Upper lobe of left lung (tissue), 6 donors: ENCODE measurements at regions not wholly inside any gene's neighbourhood (a gene's known extent, or its start where the extent isn't known, plus 50 kb on each side); places are given as distances from the start of the nearest gene placed in this dataset.

Source experiments
- ATAC-seq, 2 donors: fragments of 200-7000 bp; cut with Tn5 transposase; one replicate each; pipeline ENCODE4 v1.9.1; 2022; ENCODE audit warnings: mild to moderate bottlenecking in 2 of 2, moderate library complexity in 2 of 2; ENCODE audit not compliant: low FRiP score in 2 of 2
- DNase-seq, 2 donors: peaks; one replicate each; pipeline ENCODE4 v3.0.0-alpha.2; 2019 to 2020
- H3K27ac ChIP-seq, 4 donors: fragments of 200-600 bp; sonication (generic); one replicate each; pipeline ENCODE4 v1.5.1; 2016 to 2019
- H3K27me3 ChIP-seq, 4 donors: fragments of 200-600 bp; sonication (generic); one replicate each; pipeline ENCODE4 v1.5.1; 2017 to 2019
- H3K36me3 ChIP-seq, 4 donors: fragments of 200-600 bp; sonication (generic); one replicate each; pipeline ENCODE4 v1.5.1; 2016 to 2019
- H3K4me1 ChIP-seq, 4 donors: fragments of 200-600 bp; sonication (generic); one replicate each; pipeline ENCODE4 v1.5.1; 2018 to 2019
- H3K4me3 ChIP-seq, 4 donors: fragments of 200-600 bp; sonication (generic); one replicate each; pipeline ENCODE4 v1.5.1; 2017 to 2019; ENCODE audit warnings: mild to moderate bottlenecking in 2 of 4, moderate library complexity in 1 of 4
- H3K9me3 ChIP-seq, 4 donors: fragments of 200-600 bp; sonication (generic); one replicate each; pipeline ENCODE4 v1.5.1; 2018 to 2019
- EP300 ChIP-seq, 4 donors: sonication (generic); formaldehyde crosslinking; IDR thresholded peaks; one replicate each; pipeline ENCODE4 v1.5.1; 2017; ENCODE audit warnings: antibody characterized with exemption in 4 of 4, control low read depth in 2 of 4
- POLR2A ChIP-seq, 4 donors: fragments of 450-650 bp; IDR thresholded peaks; one replicate each; pipeline ENCODE4 v1.5.1; 2016 to 2017; ENCODE audit warnings: antibody characterized with exemption in 4 of 4, mild to moderate bottlenecking in 2 of 4
- POLR2AphosphoS5 ChIP-seq, 2 donors: sonication (generic); formaldehyde crosslinking; IDR thresholded peaks; one replicate each; pipeline ENCODE4 v1.5.1; 2017; ENCODE audit warnings: antibody characterized with exemption in 2 of 2
- WGBS, 2 donors: methylation state at CpG; one replicate each; pipeline ENCODE4 v1.1.5; 2017 to 2018; 5-methylcytosine and 5-hydroxymethylcytosine counted together
- TF ChIP-seq, protein P1 (sequence below), 6 experiments: fragments of 450-650 bp in 4 of 6; fragments of 200-600 bp in 2 of 6; sonication (generic) in 2 of 6; IDR thresholded peaks; one replicate each; pipeline ENCODE4 v1.5.1; 2016 to 2019; ENCODE audit warnings: antibody characterized with exemption in 6 of 6
- donor health status: DM: no; HTN: no; CAD: no; lungs with moderate emphysema.
- donor health status: DM: no; HTN: yes; CAD: no; lungs with severe emphysema.

DNA sequence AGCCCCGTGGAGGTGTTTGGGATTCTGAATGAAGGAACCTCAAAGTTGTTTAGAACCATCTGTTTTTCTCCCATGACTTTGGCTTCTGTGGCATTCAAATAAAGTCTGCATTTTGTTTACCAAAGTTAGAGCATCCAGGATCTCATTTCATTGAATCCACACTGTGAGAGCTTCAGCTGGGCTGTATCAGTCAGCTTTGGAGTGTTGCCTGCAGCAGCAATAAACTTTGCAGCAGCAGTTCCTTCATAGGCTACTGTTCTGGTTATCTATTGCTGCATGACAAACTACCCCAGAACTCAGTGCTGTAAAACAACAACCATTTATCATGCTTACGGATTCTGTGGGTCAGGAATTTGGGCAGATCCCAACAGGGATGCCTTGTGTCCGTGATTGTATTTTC is 1575.2 kb upstream of the LRRTM3 start:
- ATAC-seq, result no peak
- no peaks in the 10 kb centered on the region for H3K4me1 ChIP-seq
- H3K27ac ChIP-seq, result no peak overlapping the region
- WGBS, 2 donors, result 49 to 68% methylated on average over 2 to 3 of the region's 3 CpGs
- TF ChIP-seq POLR2AphosphoS5 (IDR thresholded peaks at IDR 0.05) (no peak), POLR2A (IDR thresholded peaks at IDR 0.05) (no peak), EP300 (IDR thresholded peaks at IDR 0.05) (no peak)
- TF ChIP-seq, protein P1, sequence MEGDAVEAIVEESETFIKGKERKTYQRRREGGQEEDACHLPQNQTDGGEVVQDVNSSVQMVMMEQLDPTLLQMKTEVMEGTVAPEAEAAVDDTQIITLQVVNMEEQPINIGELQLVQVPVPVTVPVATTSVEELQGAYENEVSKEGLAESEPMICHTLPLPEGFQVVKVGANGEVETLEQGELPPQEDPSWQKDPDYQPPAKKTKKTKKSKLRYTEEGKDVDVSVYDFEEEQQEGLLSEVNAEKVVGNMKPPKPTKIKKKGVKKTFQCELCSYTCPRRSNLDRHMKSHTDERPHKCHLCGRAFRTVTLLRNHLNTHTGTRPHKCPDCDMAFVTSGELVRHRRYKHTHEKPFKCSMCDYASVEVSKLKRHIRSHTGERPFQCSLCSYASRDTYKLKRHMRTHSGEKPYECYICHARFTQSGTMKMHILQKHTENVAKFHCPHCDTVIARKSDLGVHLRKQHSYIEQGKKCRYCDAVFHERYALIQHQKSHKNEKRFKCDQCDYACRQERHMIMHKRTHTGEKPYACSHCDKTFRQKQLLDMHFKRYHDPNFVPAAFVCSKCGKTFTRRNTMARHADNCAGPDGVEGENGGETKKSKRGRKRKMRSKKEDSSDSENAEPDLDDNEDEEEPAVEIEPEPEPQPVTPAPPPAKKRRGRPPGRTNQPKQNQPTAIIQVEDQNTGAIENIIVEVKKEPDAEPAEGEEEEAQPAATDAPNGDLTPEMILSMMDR (IDR thresholded peaks at IDR 0.05), result no peak
- no peaks in the 10 kb centered on the region for H3K9me3 ChIP-seq
- H3K36me3 ChIP-seq, result no peaks in the 10 kb centered on the region
- no peaks in the 10 kb centered on the region for H3K27me3 ChIP-seq
- DNase-seq, result no peak
- H3K4me3 ChIP-seq, result no peak overlapping the region

DNA sequence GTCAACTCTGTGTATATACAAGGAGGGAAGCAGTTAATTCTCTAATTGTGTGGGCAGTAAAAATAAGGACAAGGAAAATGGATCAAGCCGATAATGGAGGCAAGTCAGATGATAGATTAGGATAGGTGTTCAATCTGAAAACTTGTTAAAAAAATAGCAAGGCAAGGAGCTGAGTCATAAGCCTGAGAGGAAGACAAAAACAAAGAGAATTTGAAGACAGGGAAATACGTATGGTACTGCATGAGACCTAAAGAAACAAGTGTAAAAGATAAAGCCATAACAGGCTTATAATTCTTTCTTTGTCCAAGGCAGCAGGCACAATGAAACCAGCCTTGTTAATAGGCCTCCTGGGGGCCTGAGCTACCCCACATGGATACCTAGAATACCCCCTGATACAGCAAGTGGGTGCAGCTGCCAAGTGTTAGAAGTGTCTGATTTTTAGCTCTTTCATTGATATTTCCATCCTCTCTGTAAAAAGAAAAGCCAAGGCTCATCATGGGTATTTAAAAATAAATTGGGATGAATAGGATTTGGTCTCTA is 1570.6 kb upstream of the LRRTM3 start:
- H3K27me3 ChIP-seq, result no peaks in the 10 kb centered on the region
- no peaks in the 10 kb centered on the region for H3K36me3 ChIP-seq
- TF ChIP-seq POLR2A (IDR thresholded peaks at IDR 0.05), result no peak
- TF ChIP-seq POLR2AphosphoS5 (IDR thresholded peaks at IDR 0.05), result no peak
- no peak for TF ChIP-seq EP300 (IDR thresholded peaks at IDR 0.05)
- TF ChIP-seq, protein P1 (IDR thresholded peaks at IDR 0.05), result no peak
- no peak for DNase-seq
- no peaks in the 10 kb centered on the region for H3K4me1 ChIP-seq
- H3K9me3 ChIP-seq, result no peaks in the 10 kb centered on the region
- 72 to 75% methylated on average over 2 of the region's 2 CpGs for WGBS, 2 donors
- no peak overlapping the region for H3K27ac ChIP-seq
- no peak for ATAC-seq
- H3K4me3 ChIP-seq, result no peak overlapping the region

DNA sequence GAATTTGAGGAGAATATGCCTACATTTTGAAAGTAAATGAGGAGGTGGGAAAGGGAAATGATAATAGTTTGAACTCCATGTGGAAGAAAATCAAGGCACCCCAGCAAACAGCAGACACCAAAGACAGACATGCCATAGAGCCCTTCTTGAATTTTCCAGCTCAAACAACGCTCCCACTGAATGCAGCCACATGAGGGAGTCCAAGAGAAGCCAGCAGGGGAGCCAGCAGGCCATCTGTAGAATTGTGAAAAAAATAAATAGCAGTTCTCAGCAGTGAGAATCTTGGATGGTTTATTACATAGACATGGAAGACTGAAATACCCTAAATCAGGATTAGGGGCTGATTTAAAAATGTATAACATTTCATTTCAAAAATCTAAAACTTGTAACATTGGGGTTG is 1567.3 kb upstream of the LRRTM3 start:
- no peak for DNase-seq

DNA sequence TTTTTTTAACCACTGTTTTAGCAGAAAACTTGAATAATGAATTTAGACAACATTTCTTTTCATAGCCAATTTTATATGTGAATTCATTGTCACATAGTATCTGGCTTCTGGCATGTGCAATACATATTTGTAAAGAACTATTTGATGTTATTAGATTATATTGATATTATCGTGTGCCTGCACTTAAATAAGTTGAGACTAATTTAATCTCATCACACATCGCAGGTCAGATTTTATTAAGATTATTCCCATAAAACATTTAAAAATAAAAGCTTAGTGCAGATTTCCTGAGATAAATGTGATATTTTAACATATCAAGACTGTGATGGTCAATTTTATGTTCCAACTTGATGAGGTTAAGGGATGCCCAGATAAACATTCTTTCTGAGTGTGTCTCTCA is 1565.3 kb upstream of the LRRTM3 start:
- no peak for ATAC-seq
- TF ChIP-seq EP300 (IDR thresholded peaks at IDR 0.05) (no peak), POLR2A (IDR thresholded peaks at IDR 0.05) (no peak), POLR2AphosphoS5 (IDR thresholded peaks at IDR 0.05) (no peak)
- TF ChIP-seq, protein P1 (IDR thresholded peaks at IDR 0.05), result no peak

More for the DNA sequence above, 1567.3 kb upstream of the LRRTM3 start:
- H3K27ac ChIP-seq, result no peak overlapping the region
- H3K4me3 ChIP-seq, result no peak overlapping the region
- H3K4me1 ChIP-seq, result no peaks in the 10 kb centered on the region
- no peaks in the 10 kb centered on the region for H3K27me3 ChIP-seq
- H3K9me3 ChIP-seq, result no peaks in the 10 kb centered on the region
- no peaks in the 10 kb centered on the region for H3K36me3 ChIP-seq
- TF ChIP-seq, protein P1 (IDR thresholded peaks at IDR 0.05), result no peak
- ATAC-seq, result no peak
- 44 to 50% methylated on average over 1 of the region's 1 CpG for WGBS, 2 donors

DNA sequence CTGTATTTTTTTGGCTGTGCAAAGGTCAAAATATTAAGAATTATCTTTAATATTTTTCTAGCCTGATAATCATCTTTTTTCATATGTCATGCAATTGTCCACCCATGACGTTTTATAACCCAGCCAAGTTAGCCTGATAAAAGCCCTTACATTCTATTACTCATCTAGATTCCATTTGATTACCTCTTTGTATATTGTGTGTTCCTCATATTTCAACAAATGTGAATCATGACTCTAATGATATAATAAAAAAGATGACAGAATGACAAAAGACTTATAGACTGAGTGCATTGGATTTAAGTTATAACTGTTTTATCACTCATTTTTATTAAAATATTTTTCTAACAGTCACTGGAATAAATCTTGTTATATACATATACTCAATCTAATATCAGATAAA is 1560.0 kb upstream of the LRRTM3 start:
- no peak for DNase-seq
- no peak for ATAC-seq
- TF ChIP-seq EP300 (IDR thresholded peaks at IDR 0.05), result no peak
- no peak for TF ChIP-seq POLR2A (IDR thresholded peaks at IDR 0.05)
- TF ChIP-seq, protein P1 (IDR thresholded peaks at IDR 0.05), result no peak
- no peak for TF ChIP-seq POLR2AphosphoS5 (IDR thresholded peaks at IDR 0.05)
- Histone ChIP-seq H3K9me3 (no peaks in the 10 kb centered on the region), H3K4me1 (no peaks in the 10 kb centered on the region), H3K27ac (no peak overlapping the region), H3K27me3 (no peaks in the 10 kb centered on the region), H3K4me3 (no peak overlapping the region), H3K36me3 (no peaks in the 10 kb centered on the region)
- 55 to 64% methylated on average over 1 of the region's 1 CpG for WGBS, 2 donors

More for the DNA sequence above, 1565.3 kb upstream of the LRRTM3 start:
- no peak for DNase-seq
- 91 to 98% methylated on average over 2 of the region's 2 CpGs for WGBS, 2 donors
- Histone ChIP-seq H3K9me3 (no peaks in the 10 kb centered on the region), H3K27me3 (no peaks in the 10 kb centered on the region), H3K4me3 (no peak overlapping the region), H3K27ac (no peak overlapping the region), H3K36me3 (no peaks in the 10 kb centered on the region), H3K4me1 (no peaks in the 10 kb centered on the region)
